Epithelial cell of esophagus (primary cell): ENCODE measurements at regions not wholly inside any gene's neighbourhood (a gene's known extent, or its start where the extent isn't known, plus 50 kb on each side); places are given as distances from the start of the nearest gene placed in this dataset.

Experiments
- DNase-seq: peaks from one replicate; pipeline ENCODE4 v3.0.0; 2010; ENCODE audit warnings: low read depth
- H3K4me3 ChIP-seq: 2 replicates; pipeline ENCODE4 v1.5.1; 2011; ENCODE audit warnings: mild to moderate bottlenecking, low read length, control low read depth
- TF ChIP-seq, protein P1 (sequence below): IDR thresholded peaks from 2 replicates; pipeline ENCODE4 v1.5.1; 2011; ENCODE audit warnings: low read depth, mild to moderate bottlenecking, low read length, control low read depth, inconsistent platforms; ENCODE audit not compliant: insufficient read depth; ENCODE audit errors: missing control alignments

DNA sequence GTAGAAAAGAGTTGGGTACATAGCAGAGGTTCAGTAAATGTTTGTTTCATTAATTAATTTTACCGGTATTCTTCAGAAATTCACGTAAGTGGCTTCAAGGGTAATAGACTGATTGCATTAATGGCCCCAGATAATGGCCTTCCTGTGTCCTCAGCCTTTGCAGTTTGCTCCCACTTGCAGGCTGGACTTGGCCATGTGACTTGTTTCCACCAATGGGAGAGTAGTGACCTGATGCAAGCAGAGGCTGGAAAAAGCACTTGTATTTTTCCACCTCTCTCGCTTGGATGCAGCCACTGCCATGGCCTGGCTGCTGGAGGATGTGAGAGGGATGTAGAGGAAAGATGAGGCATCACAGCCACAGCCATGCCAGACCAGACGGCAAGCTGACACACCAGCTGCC, 480.9 kb downstream of the CDK5RAP2 start:
- H3K4me3 ChIP-seq: no peak overlapping the region
- DNase-seq: no peak
- TF ChIP-seq, protein P1, sequence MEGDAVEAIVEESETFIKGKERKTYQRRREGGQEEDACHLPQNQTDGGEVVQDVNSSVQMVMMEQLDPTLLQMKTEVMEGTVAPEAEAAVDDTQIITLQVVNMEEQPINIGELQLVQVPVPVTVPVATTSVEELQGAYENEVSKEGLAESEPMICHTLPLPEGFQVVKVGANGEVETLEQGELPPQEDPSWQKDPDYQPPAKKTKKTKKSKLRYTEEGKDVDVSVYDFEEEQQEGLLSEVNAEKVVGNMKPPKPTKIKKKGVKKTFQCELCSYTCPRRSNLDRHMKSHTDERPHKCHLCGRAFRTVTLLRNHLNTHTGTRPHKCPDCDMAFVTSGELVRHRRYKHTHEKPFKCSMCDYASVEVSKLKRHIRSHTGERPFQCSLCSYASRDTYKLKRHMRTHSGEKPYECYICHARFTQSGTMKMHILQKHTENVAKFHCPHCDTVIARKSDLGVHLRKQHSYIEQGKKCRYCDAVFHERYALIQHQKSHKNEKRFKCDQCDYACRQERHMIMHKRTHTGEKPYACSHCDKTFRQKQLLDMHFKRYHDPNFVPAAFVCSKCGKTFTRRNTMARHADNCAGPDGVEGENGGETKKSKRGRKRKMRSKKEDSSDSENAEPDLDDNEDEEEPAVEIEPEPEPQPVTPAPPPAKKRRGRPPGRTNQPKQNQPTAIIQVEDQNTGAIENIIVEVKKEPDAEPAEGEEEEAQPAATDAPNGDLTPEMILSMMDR: no peak

DNA sequence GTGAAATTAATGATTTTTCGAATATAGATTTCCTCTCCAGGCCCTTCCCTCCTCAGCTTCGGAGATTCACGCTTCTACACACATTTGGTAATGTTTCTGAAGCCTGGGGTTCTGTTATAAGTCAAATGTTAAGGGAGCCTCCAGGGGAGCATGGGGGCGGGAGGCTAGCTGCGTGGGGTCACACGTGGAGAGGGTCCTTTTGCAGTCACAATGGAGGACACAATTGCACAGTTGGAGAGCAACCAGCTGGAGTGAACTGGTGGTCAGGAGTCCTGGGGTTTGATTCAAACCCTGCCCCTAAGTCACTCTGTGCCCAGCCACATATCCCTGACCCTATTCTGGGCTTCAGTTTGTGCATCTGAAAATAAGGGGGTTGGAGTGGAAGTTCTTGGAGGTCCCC, 481.4 kb downstream of the CDK5RAP2 start:
- no peak for DNase-seq
- TF ChIP-seq, protein P1: no peak
- H3K4me3 ChIP-seq: no peak overlapping the region

DNA sequence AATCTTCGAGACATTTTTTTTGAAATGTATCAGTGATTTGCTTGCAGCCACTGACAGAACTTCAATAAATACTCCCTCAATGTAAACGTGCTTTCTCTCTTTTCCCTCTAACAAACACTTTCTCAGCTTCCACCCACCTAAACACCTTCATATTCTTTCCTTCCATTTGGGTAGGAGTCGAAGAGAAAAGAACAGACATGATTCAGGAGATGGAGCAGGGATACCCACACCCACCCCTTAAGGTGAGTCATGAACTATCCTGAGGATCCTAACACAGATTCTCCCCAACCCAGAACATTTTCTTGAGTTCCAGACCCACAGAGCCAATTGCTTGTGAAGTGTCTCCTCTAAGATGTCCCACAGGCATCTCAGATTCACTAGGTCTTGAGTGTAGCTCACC, 488.8 kb downstream of the CDK5RAP2 start:
- no peak for DNase-seq
- TF ChIP-seq, protein P1: no peak

DNA sequence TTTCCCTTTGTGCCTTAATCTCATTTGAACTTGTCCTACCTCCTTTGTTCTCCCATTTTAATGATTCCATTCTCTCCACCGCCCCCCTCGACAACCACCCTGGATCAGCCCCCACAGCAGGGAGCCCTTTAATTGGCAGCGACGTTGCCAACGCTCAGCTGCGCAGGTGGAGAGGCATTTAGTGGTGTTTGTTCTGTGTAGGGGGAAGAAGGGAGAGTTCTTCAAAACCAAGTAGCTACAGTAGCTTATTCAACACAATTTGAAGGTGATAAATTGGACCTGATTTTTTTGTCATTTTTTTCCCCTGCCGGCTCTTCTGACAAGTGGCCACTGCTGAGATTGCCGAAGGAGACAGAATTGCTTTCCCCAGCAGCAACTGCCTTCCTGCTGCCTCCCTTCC, 499.1 kb downstream of the CDK5RAP2 start:
- no peak overlapping the region for H3K4me3 ChIP-seq
- DNase-seq: no peak
- TF ChIP-seq, protein P1: no peak

More for the DNA sequence above, 488.8 kb downstream of the CDK5RAP2 start:
- H3K4me3 ChIP-seq: no peak overlapping the region

DNA sequence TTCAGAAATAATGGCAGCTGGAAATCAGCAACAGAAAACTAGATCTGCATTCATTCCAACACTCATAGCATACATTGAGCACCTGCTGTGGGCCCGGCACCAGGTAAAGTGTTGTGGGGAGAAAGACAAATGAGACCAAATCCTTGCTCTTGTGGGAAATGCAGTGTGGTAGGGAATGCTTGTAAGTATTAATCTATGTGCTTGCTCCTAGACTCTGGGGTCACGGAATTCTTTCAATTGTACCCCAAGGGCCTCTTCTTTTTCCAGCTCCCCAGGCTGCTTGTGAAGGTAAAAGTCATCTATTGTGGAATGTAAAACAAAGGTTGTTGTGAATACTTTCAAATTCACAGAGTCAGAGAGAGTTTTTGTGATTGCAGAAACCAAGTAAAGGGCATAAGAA, 501.9 kb downstream of the CDK5RAP2 start:
- no peak for DNase-seq
- H3K4me3 ChIP-seq: no peak overlapping the region
- TF ChIP-seq, protein P1: no peak

DNA sequence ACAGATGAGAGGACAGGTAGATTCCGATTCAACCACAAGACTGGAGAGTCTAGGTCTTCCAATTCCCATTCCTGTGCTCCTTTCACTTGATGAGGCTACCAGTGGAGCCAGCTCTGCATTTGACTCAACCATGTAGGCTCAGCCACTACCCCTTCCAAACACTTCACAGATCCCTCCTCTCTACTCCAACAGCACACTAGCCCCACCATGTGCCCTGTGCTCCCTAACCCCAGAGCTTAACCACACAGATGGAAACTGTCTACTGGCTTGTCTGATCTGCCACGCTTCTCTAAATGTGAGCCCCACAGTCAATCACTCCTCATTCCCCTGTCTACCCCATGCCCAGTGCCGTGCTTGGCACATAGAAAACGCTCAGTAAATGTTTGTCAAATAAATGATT, 508.2 kb downstream of the CDK5RAP2 start:
- DNase-seq: no peak
- TF ChIP-seq, protein P1: no peak
- H3K4me3 ChIP-seq: no peak overlapping the region

DNA sequence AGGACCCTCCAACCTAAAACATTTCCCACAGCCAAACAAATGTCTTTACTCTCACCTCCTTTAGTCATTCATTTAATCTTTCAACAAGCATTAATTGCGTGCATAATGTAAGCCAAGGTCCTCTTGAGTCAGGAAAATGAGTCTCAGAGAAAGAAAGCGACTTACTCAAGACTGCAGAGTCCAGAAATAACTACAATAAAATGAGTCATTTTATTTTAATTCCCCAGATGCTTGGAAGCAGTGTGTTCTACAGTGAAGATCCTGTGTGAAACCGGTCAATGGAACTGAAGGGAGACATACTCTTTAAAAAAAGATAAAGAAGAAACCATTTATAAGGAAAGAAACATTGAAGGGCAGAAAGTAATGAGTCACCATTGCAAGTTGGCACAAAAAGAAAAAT, 513.7 kb downstream of the CDK5RAP2 start:
- TF ChIP-seq, protein P1: no peak
- H3K4me3 ChIP-seq: no peak overlapping the region
- DNase-seq: no peak
